Endothelial cell of umbilical vein (primary cell): ENCODE measurements at regions not wholly inside any gene's neighbourhood (a gene's known extent, or its start where the extent isn't known, plus 50 kb on each side); places are given as distances from the start of the nearest gene placed in this dataset.

Experiments
- BruUV-seq: library from RNA; stranded (reverse); fragments of 400-500 nt; replicated peaks from 2 replicates; lab custom pipeline; 2021; lab: Mats Ljungman, UMichigan
- CTCF ChIA-PET: fragments of 300-600, 350-600 bp; sonication (Branson Sonifier 250); formaldehyde crosslinking; loops from one replicate; lab custom pipeline; 2021; ENCODE audit warnings: antibody characterized with exemption, inconsistent platforms; lab: Charles Lee
- POLR2A ChIA-PET: fragments of 300-600, 350-600 bp; sonication (Branson Sonifier 250); formaldehyde crosslinking; loops from one replicate; lab custom pipeline; 2021; ENCODE audit warnings: antibody characterized with exemption, inconsistent platforms; lab: Charles Lee
- DNase-seq: peaks from one replicate; pipeline ENCODE4 v3.0.0-alpha.2; 2011; ENCODE audit warnings: low read depth, low spot score
- FAIRE-seq: peaks from 2 replicates; lab custom pipeline; 2011; peaks lifted over from hg19 to GRCh38; lab: Jason Lieb, UNC
- H2AFZ ChIP-seq: 2 replicates; pipeline ENCODE4 v1.6.0; 2012; ENCODE audit warnings: low read depth, low read length, control low read depth, inconsistent platforms
- H3K27ac ChIP-seq: 2 replicates; pipeline ENCODE4 v1.5.1; 2011; ENCODE audit warnings: low read depth, mild to moderate bottlenecking, control low read depth, low read length, moderate library complexity; ENCODE audit not compliant: insufficient read depth
- H3K27me3 ChIP-seq, 2 experiments: 2 replicates each; pipeline versions ENCODE4 v1.6.0 to v1.6.1; 2011; ENCODE audit warnings: low read length in 2 of 2, mixed read lengths in 1 of 2; ENCODE audit not compliant: control insufficient read depth in 2 of 2, insufficient read depth in 2 of 2
- H3K36me3 ChIP-seq, 2 experiments: 2 replicates in 1 of 2; 3 replicates in 1 of 2; pipeline ENCODE4 v1.5.1; 2011; ENCODE audit warnings: low read length in 2 of 2, mild to moderate bottlenecking in 1 of 2, moderate library complexity in 1 of 2; ENCODE audit not compliant: control insufficient read depth in 2 of 2, insufficient read depth in 2 of 2; ENCODE audit errors: extremely low read depth in 1 of 2
- H3K4me1 ChIP-seq: 3 replicates; pipeline ENCODE4 v1.5.1; 2011; ENCODE audit warnings: mild to moderate bottlenecking, low read length; ENCODE audit not compliant: control insufficient read depth, insufficient read depth; ENCODE audit errors: extremely low read depth
- H3K4me2 ChIP-seq: 2 replicates; pipeline ENCODE4 v1.6.1; 2011; ENCODE audit warnings: low read length, control low read depth, mixed read lengths; ENCODE audit not compliant: insufficient read depth
- H3K4me3 ChIP-seq, 3 experiments: fragments of 200-600 bp in 1 of 3; sonication (generic), shearing (Covaris generic) in 1 of 3; replicated peaks in 1 of 3; 2 replicates each; pipeline ENCODE4 v1.5.1; 2011 to 2016; ENCODE audit warnings: control low read depth in 3 of 3, low read length in 3 of 3, mild to moderate bottlenecking in 2 of 3, inconsistent platforms in 1 of 3, low read depth in 1 of 3, moderate library complexity in 1 of 3; ENCODE audit not compliant: insufficient read depth in 1 of 3
- H3K79me2 ChIP-seq: 2 replicates; pipeline ENCODE4 v1.6.0; 2012; ENCODE audit warnings: low read length, inconsistent platforms; ENCODE audit not compliant: control insufficient read depth, insufficient read depth
- H3K9ac ChIP-seq: replicated peaks from 2 replicates; pipeline ENCODE3; 2011; ENCODE audit warnings: low read length, control low read depth; ENCODE audit not compliant: insufficient read depth; ENCODE audit errors: extremely low read depth
- H3K9me1 ChIP-seq: replicated peaks from 3 replicates; pipeline ENCODE4 v1.6.0; 2011; ENCODE audit warnings: mild to moderate bottlenecking, low read length; ENCODE audit not compliant: control insufficient read depth, insufficient read depth; ENCODE audit errors: extremely low read depth
- H3K9me3 ChIP-seq: replicated peaks from 2 replicates; pipeline ENCODE4 v1.5.1; 2012; ENCODE audit warnings: low read length, inconsistent platforms; ENCODE audit not compliant: control insufficient read depth, insufficient read depth
- H4K20me1 ChIP-seq: replicated peaks from 2 replicates; pipeline ENCODE3; 2011; ENCODE audit warnings: mild to moderate bottlenecking, low read length; ENCODE audit not compliant: control insufficient read depth, insufficient read depth; ENCODE audit errors: extremely low read depth
- EZH2 ChIP-seq: IDR thresholded peaks from 2 replicates; pipeline ENCODE4 v1.6.1; 2012; ENCODE audit warnings: borderline replicate concordance, low read depth, mild to moderate bottlenecking, moderate library complexity, low read length, inconsistent platforms; ENCODE audit not compliant: severe bottlenecking
- FOS ChIP-seq: IDR thresholded peaks from 2 replicates; pipeline ENCODE4 v1.6.1; 2011; ENCODE audit warnings: mild to moderate bottlenecking, low read length, moderate library complexity, borderline replicate concordance; ENCODE audit not compliant: insufficient read depth
- GATA2 ChIP-seq: IDR thresholded peaks from 2 replicates; pipeline ENCODE4 v1.7.0; 2011; ENCODE audit warnings: low read depth, mild to moderate bottlenecking, moderate library complexity, mixed read lengths, low read length; ENCODE audit not compliant: insufficient read length, insufficient read depth
- JUN ChIP-seq: IDR thresholded peaks from 2 replicates; pipeline ENCODE4 v1.6.1; 2011; ENCODE audit warnings: borderline replicate concordance, low read depth; ENCODE audit not compliant: insufficient read length, insufficient read depth
- MAX ChIP-seq: IDR thresholded peaks from 2 replicates; pipeline ENCODE4 v1.6.1; 2011; ENCODE audit not compliant: insufficient read depth, insufficient read length
- MYC ChIP-seq: IDR thresholded peaks from one replicate; pipeline ENCODE4 v1.6.1; 2011; ENCODE audit warnings: mild to moderate bottlenecking, low read depth, low read length
- POLR2A ChIP-seq: IDR thresholded peaks from 2 replicates; pipeline ENCODE4 v1.6.1; 2012; ENCODE audit warnings: low read depth, mild to moderate bottlenecking, control low read depth, low read length
- POLR2AphosphoS5 ChIP-seq: IDR thresholded peaks from 2 replicates; pipeline ENCODE4 v1.6.1; 2012; ENCODE audit warnings: low read depth, mild to moderate bottlenecking, control low read depth, low read length, moderate library complexity; ENCODE audit not compliant: insufficient read depth
- dilution Hi-C: fragments of 300-500 bp; cut with MboI; formaldehyde crosslinking; loops from one replicate; pipeline ENCODE4 v1.15.0; 2019; ENCODE audit warnings: low sequenced_read_pairs; ENCODE audit not compliant: extremely low pct_ligation_motif_present
- intact Hi-C: fragments of 100-400 bp; cut with micrococcal nuclease; formaldehyde crosslinking; loops from one replicate; pipeline ENCODE4 v1.10.0; 2022
- TF ChIP-seq, protein P1 (sequence below), 2 donors: IDR thresholded peaks; 1 replicate in 1 of 2; 2 replicates in 1 of 2; pipeline ENCODE4 v1.5.1; 2011; ENCODE audit warnings: low read length in 2 of 2, mild to moderate bottlenecking in 2 of 2, moderate library complexity in 2 of 2, control low read depth in 1 of 2, inconsistent platforms in 1 of 2, low read depth in 1 of 2; ENCODE audit not compliant: insufficient read depth in 1 of 2; ENCODE audit errors: extremely low read depth in 1 of 2

GRCh38 chr1:208419746-208420420 is 175.7 kb upstream of the PLXNA2 start:
- Histone ChIP-seq H3K27me3 (no peaks in the 10 kb centered on the region), H3K4me1 (no peaks in the 10 kb centered on the region), H3K9me1 (no peaks in the 10 kb centered on the region), H3K27ac (no peak overlapping the region), H3K9me3 (no peaks in the 10 kb centered on the region), H2AFZ (no peak overlapping the region), H3K36me3 (no peaks in the 10 kb centered on the region), H4K20me1 (no peaks in the 10 kb centered on the region), H3K79me2 (no peaks in the 10 kb centered on the region), H3K4me2 (no peak overlapping the region), H3K4me3 (no peak overlapping the region), H3K9ac (no peak overlapping the region)
- dilution Hi-C loops: no loop called here
- no TSS peak for BruUV-seq
- DNase-seq (no peak), FAIRE-seq (no peak)
- CTCF ChIA-PET: no interaction called here
- intact Hi-C loops: no loop called here
- POLR2A ChIA-PET: no interaction called here
- TF ChIP-seq, protein P1, sequence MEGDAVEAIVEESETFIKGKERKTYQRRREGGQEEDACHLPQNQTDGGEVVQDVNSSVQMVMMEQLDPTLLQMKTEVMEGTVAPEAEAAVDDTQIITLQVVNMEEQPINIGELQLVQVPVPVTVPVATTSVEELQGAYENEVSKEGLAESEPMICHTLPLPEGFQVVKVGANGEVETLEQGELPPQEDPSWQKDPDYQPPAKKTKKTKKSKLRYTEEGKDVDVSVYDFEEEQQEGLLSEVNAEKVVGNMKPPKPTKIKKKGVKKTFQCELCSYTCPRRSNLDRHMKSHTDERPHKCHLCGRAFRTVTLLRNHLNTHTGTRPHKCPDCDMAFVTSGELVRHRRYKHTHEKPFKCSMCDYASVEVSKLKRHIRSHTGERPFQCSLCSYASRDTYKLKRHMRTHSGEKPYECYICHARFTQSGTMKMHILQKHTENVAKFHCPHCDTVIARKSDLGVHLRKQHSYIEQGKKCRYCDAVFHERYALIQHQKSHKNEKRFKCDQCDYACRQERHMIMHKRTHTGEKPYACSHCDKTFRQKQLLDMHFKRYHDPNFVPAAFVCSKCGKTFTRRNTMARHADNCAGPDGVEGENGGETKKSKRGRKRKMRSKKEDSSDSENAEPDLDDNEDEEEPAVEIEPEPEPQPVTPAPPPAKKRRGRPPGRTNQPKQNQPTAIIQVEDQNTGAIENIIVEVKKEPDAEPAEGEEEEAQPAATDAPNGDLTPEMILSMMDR (IDR thresholded peaks at IDR 0.05; ENCODE audit: extremely low read depth in 1 of 2, insufficient read depth in 1 of 2, low read depth in 1 of 2, low read length in 2 of 2): no peak
- TF ChIP-seq MYC: no peak
- TF ChIP-seq MAX: no peak
- TF ChIP-seq JUN: no peak
- no peak for TF ChIP-seq POLR2A
- no peak for TF ChIP-seq POLR2AphosphoS5
- no peak for TF ChIP-seq GATA2
- TF ChIP-seq EZH2: no peak
- no peak for TF ChIP-seq FOS
